D341Med (cell line): ENCODE measurements at regions not wholly inside any gene's neighbourhood (a gene's known extent, or its start where the extent isn't known, plus 50 kb on each side); places are given as distances from the start of the nearest gene placed in this dataset.

Source experiments
- DNase-seq: peaks from one replicate; pipeline ENCODE4 v3.0.0; 2012; ENCODE audit warnings: low spot score

GRCh38 chr6:148105695-148106094 lies 236.9 kb upstream of the SASH1 start:
- no peak for DNase-seq

- DNase-seq = no peak
These were observed 234.7 kb upstream of the SASH1 start for GRCh38 chr6:148107911-148108310.

GRCh38 chr6:148109732-148110131 lies 232.9 kb upstream of the SASH1 start:
- DNase-seq = no peak

GRCh38 chr6:148110925-148111324 lies 231.7 kb upstream of the SASH1 start:
- DNase-seq = no peak

GRCh38 chr6:148112851-148113319 lies 229.8 kb upstream of the SASH1 start:
- DNase-seq = no peak

GRCh38 chr6:148116001-148116400 lies 226.6 kb upstream of the SASH1 start:
- DNase-seq = no peak

- no peak for DNase-seq
These were observed 224.4 kb upstream of the SASH1 start for GRCh38 chr6:148118244-148118643.

GRCh38 chr6:148128014-148128730 lies 214.5 kb upstream of the SASH1 start:
- no peak for DNase-seq

GRCh38 chr6:148134592-148134991 lies 208.0 kb upstream of the SASH1 start:
- no peak for DNase-seq

GRCh38 chr6:148136586-148136985 lies 206.1 kb upstream of the SASH1 start:
- no peak for DNase-seq

- no peak for DNase-seq
These were observed 205.0 kb upstream of the SASH1 start for GRCh38 chr6:148137652-148138051.

GRCh38 chr6:148138573-148138972 lies 204.1 kb upstream of the SASH1 start:
- no peak for DNase-seq

GRCh38 chr6:148140772-148141557 lies 201.7 kb upstream of the SASH1 start:
- DNase-seq = no peak

- DNase-seq = no peak
These were observed 199.8 kb upstream of the SASH1 start for GRCh38 chr6:148142821-148143220.

- no peak for DNase-seq
These were observed 198.9 kb upstream of the SASH1 start for GRCh38 chr6:148143771-148144170.

- DNase-seq = peak; percentile 72
These were observed 197.6 kb upstream of the SASH1 start for GRCh38 chr6:148144917-148145521.

GRCh38 chr6:148146717-148147462 lies 195.7 kb upstream of the SASH1 start:
- DNase-seq = no peak

- DNase-seq = no peak
These were observed 195.2 kb upstream of the SASH1 start for GRCh38 chr6:148147463-148147830.

GRCh38 chr6:148151896-148152643 lies 190.6 kb upstream of the SASH1 start:
- no peak for DNase-seq

- DNase-seq = no peak
These were observed 188.0 kb upstream of the SASH1 start for GRCh38 chr6:148154668-148155067.

- DNase-seq = no peak
These were observed 187.3 kb upstream of the SASH1 start for GRCh38 chr6:148155293-148155692.

- DNase-seq = no peak
These were observed 184.8 kb upstream of the SASH1 start for GRCh38 chr6:148157841-148158240.
